HT-29 (cell line): ENCODE measurements at regions not wholly inside any gene's neighbourhood (a gene's known extent, or its start where the extent isn't known, plus 50 kb on each side); places are given as distances from the start of the nearest gene placed in this dataset.
A peak's percentile ranks its signal among the peaks of the same experiment; 100 is the strongest.
"Not testable (repeated sequence)": the region's sequence is repeated elsewhere in the genome, so short reads cannot be mapped to it uniquely, and the experiment has no call there.

Experiments
- DNase-seq: peaks from one replicate; pipeline ENCODE4 v3.0.0-alpha.2; 2015; ENCODE audit warnings: low spot score

GRCh38 chr5:174431504-174431903, 292.9 kb upstream of the MSX2 start:
- no peak for DNase-seq

GRCh38 chr5:174433098-174433497, 291.3 kb upstream of the MSX2 start:
- no peak for DNase-seq

- DNase-seq: no peak
Observed at GRCh38 chr5:174436750-174437149, 287.6 kb upstream of the MSX2 start.

DNA sequence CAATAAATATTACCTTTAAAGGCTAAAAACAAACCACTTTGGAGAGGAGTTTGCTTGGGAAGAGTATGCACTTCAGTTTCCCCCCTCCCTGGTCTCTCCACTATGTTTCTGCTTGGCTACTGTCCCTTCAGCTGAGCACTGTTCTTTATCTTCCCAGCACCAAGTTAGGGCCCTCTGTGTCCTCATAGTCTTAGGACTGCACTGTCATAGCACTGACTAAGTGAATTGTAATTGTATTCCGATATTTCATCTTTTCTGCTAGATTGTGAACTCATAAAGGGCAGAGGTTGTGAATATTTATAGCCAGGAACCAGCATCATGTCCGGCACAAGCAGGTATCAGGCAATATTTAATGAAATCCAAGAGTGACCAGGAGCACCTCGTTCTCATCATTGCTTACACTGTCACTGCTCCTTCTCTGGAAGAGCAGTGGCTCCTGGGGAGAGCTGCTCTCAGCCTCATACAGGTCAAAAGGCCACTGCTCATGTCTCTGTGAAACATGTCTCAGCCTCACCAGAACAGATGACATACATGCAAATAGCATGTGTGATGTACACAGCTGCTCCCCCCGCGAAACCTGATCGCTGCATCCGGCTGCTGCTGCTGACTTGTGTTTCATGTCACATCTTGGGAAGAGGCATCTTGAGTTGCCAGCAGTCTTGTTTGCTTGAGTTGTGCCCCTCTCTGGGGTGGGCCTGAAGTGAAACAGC, 279.7 kb upstream of the MSX2 start:
- no peak for DNase-seq

GRCh38 chr5:174446446-174446845, 277.9 kb upstream of the MSX2 start:
- no peak for DNase-seq

GRCh38 chr5:174446988-174447387, 277.4 kb upstream of the MSX2 start:
- DNase-seq: no peak

DNA sequence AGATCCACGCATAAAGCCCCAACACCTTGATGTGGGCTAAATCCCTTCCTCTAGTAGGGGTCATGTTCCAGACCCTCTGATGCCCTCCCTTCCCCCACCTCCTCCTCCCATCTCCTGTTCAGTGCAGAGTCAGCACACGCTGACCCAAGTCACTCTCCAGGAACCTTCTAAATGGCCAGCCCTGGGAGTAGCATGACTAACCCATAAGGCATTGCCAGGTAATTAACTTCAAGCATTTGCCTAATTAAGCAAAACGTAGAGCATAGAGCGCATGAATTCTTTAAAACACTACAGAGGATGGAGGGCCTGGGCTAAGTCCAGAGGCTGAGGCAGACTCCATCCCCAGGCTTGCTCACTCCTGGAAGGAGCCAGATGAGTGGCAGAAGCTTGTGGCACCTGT, 276.3 kb upstream of the MSX2 start:
- no peak for DNase-seq

DNA sequence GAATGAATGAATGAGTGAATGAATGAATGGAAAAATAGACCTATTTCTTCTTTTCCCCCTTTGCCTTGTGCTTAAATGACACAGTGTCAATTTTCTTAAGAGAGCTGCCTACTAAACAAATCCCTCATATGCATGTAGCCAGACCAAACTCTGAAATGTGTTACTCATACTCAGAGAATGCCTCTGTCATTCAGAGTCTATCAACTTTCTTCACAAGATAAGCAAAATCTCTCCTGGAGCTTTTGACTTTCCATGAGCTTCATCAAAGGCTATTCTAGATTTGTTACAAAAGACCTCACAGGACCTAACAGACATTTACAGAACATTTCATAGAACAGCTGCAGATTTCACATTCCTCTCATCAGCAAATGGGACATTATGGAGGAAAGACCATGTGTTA, 275.7 kb upstream of the MSX2 start:
- no peak for DNase-seq

GRCh38 chr5:174453690-174454089, 270.7 kb upstream of the MSX2 start:
- DNase-seq: peak; percentile 35

DNA sequence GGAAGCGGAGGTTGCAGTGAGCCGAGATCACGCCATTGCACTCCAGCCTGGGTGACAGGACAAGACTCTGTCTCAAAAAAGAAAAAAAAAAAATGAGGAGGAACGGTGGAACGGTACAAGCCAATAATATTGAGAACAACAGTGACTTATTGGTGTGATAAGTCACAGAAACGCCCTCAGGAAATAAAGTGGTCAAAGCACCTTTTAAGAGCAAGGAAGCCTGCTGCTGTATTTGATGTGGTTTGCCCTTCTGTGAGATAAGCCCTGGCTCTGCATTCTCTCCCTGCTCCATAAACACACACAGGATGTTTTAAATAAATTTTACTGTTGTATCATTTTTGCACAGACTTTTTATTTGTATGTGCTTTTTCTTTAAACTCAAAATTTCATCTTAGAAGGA, 269.9 kb upstream of the MSX2 start:
- DNase-seq: peak; percentile 48

- peak; percentile 10 for DNase-seq
Observed at GRCh38 chr5:174454890-174455289, 269.5 kb upstream of the MSX2 start.

GRCh38 chr5:174455301-174455700, 269.1 kb upstream of the MSX2 start:
- no peak for DNase-seq

- DNase-seq: no peak
Observed at GRCh38 chr5:174457141-174457678, 267.2 kb upstream of the MSX2 start.

DNA sequence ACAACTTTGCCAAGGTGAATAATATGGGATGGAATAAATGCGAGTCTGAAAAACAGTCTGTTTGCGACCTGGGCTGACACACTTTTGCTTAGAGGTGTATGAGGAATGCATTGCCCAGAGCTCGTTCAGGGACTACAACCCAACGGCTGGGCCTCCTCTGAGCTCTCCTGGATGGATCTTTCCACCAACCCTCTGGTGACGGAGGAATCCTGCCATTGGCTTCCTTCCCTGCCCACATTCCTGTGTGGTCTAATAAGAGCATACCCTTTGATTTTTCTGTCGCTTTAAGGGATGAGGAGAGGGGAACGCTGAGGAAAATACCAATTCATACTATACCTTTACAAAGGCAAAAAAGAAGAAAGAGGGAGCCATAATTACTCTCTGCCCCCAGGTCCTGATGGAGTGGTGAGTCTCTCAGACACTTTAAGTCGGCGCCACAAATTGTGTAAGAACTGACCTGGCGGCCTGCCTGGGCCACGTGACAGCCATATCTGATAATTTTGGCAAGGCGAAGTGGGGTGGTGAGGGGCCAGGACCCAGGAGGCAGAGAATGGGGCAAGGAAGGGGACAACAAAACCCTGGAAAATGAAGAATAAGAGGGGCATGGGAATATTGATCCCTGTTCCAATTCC, 265.2 kb upstream of the MSX2 start:
- DNase-seq: no peak

- peak; percentile 38 for DNase-seq
Observed at GRCh38 chr5:174459832-174460448, 264.4 kb upstream of the MSX2 start.

GRCh38 chr5:174462129-174462528, 262.3 kb upstream of the MSX2 start:
- DNase-seq: no peak

DNA sequence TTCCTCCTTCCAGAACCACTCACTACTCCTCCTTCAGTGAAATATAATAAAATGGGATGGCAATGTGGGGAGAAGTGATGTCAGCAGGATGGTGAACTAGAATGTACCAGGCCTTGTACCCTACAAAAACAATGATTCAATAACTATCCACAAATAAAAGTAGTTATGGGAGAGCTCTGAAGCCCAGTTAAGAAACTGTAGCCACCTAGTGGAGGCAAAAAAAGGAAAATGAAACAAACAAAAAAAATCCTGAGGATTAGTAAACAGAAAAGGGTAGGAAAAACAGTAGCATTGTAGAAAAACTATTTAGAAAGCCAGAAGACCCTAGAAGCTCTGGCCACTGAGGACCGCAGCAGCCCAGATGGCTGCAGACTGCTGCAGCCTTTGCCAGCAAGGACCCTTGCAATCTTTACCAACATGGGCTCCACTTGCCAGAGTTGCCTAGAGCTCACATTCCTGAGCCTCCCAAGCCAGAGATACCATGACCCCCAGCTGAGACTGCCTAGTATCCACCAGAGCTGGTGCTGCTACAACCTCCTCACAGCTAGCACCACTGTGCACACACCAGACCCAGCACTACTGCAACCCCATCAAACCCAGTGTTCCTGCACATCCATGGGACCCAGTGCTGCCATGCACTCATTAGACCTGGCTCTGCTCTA, 259.7 kb upstream of the MSX2 start:
- DNase-seq: peak; percentile 25

- not testable (repeated sequence) for DNase-seq
Observed at GRCh38 chr5:174471528-174471927, 252.9 kb upstream of the MSX2 start.

GRCh38 chr5:174472956-174473355, 251.4 kb upstream of the MSX2 start:
- DNase-seq: no peak

DNA sequence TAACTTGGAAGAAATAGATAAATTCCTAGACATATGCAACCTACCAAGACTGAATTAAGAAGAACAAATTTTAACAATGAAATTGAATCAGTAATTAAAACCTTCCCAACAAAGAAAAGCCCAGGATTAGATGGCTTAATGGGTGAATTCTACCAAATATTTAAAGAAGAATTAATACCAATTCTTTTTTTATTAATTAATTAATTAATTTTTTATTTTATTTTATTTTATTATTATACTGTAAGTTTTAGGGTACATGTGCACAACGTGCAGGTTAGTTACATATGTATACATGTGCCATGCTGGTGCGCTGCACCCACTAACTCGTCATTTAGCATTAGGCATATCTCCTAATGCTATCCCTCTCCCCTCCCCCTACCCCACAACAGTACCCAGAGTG, 248.4 kb upstream of the MSX2 start:
- not testable (repeated sequence) for DNase-seq

- DNase-seq: no peak
Observed at GRCh38 chr5:174479325-174479724, 245.1 kb upstream of the MSX2 start.

DNA sequence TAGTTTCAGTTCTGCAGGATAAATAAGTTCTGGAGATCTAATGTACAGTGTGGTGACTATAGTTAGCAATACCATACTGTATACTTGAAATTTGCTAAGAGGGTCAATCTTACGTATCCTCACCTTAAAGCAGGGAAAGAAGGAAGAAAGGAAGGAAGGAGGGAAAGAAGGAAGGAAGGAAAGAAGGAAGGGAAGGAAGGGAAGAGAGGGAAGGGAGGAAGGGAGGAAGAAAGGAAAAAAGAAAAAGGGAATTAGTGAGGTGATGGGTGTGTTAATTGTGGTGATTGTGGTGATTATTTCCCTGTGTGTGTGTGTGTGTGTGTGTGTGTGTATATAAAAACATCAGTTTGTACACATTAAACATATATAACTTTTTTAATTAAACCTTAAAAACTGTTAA, 242.6 kb upstream of the MSX2 start:
- no peak for DNase-seq
